B cell (primary cell): ENCODE measurements at regions not wholly inside any gene's neighbourhood (a gene's known extent, or its start where the extent isn't known, plus 50 kb on each side); places are given as distances from the start of the nearest gene placed in this dataset.
A peak's percentile ranks its signal among the peaks of the same experiment; 100 is the strongest.

Source experiments
- ATAC-seq: fragments of 200-7000 bp; cut with Tn5 transposase; one replicate; pipeline ENCODE4 v1.10.0; 2021; ENCODE audit warnings: low read depth, mild to moderate bottlenecking, moderate number of reproducible peaks, moderate library complexity
- CTCF ChIA-PET: fragments of 350-600 bp; sonication (Branson Sonifier 250); formaldehyde crosslinking; loops from one replicate; lab custom pipeline; 2021; ENCODE audit warnings: antibody characterized with exemption, inconsistent platforms; lab: Charles Lee
- POLR2A ChIA-PET: fragments of 350-600 bp; sonication (Branson Sonifier 250); formaldehyde crosslinking; loops from one replicate; lab custom pipeline; 2021; ENCODE audit warnings: antibody characterized with exemption; lab: Charles Lee
- DNase-seq: peaks from one replicate; pipeline ENCODE4 v3.0.0; 2013
- H2AFZ ChIP-seq: 2 replicates; pipeline ENCODE4 v1.6.1; 2012; ENCODE audit warnings: mild to moderate bottlenecking, low read depth, low read length; ENCODE audit not compliant: insufficient read depth, poor library complexity, severe bottlenecking
- H3K27ac ChIP-seq, 2 donors: 1 replicate in 1 of 2; 2 replicates in 1 of 2; pipeline ENCODE4 v1.5.1; 2012 to 2013; ENCODE audit warnings: low read length in 2 of 2, mild to moderate bottlenecking in 2 of 2, moderate library complexity in 1 of 2
- H3K27me3 ChIP-seq, 4 experiments: fragments of 200-600 bp in 1 of 4; sonication (generic) in 1 of 4; replicated peaks in 1 of 4; 1 replicate in 2 of 4; 2 replicates in 2 of 4; pipeline versions ENCODE4 v1.6.1 to v1.7.0; 2013 to 2016; ENCODE audit warnings: low read length in 3 of 4, mild to moderate bottlenecking in 2 of 4, mixed read lengths in 1 of 4, moderate library complexity in 1 of 4; ENCODE audit not compliant: insufficient read depth in 4 of 4, control insufficient read depth in 3 of 4; ENCODE audit errors: control extremely low read depth in 1 of 4
- H3K36me3 ChIP-seq, 2 experiments: replicated peaks in 1 of 2; 1 replicate in 1 of 2; 2 replicates in 1 of 2; pipeline versions ENCODE4 v1.6.1 to v1.7.1; 2013; ENCODE audit warnings: low read length in 1 of 2; ENCODE audit not compliant: insufficient read depth in 2 of 2, control insufficient read depth in 1 of 2; ENCODE audit errors: control extremely low read depth in 1 of 2, extremely low read depth in 1 of 2
- H3K4me1 ChIP-seq, 2 donors: fragments of 200-600 bp in 1 of 2; sonication (generic) in 1 of 2; 1 replicate in 1 of 2; 2 replicates in 1 of 2; pipeline versions ENCODE4 v1.5.1 to v1.6.1; 2013 to 2017; ENCODE audit warnings: low read length in 2 of 2; ENCODE audit not compliant: control insufficient read depth in 2 of 2, insufficient read depth in 2 of 2
- H3K4me2 ChIP-seq: replicated peaks from 2 replicates; pipeline ENCODE3; 2012; ENCODE audit warnings: mild to moderate bottlenecking, low read depth, low read length; ENCODE audit not compliant: poor library complexity, severe bottlenecking
- H3K4me3 ChIP-seq, 5 experiments: fragments of 200-600 bp in 1 of 5; sonication (generic) in 1 of 5; 1 replicate in 3 of 5; 2 replicates in 2 of 5; pipeline versions ENCODE4 v1.5.1 to v1.7.0; 2011 to 2016; ENCODE audit warnings: low read length in 4 of 5, mild to moderate bottlenecking in 4 of 5, low read depth in 2 of 5, control low read depth in 1 of 5, moderate library complexity in 1 of 5; ENCODE audit not compliant: insufficient read depth in 1 of 5; ENCODE audit errors: control extremely low read depth in 1 of 5, extremely low read depth in 1 of 5
- H3K79me2 ChIP-seq: fragments of 200-600 bp; sonication (generic); one replicate; pipeline ENCODE4 v1.6.0; 2016; ENCODE audit warnings: low read length; ENCODE audit not compliant: control insufficient read depth, insufficient read depth
- H3K9ac ChIP-seq: fragments of 200-600 bp; sonication (generic); 2 replicates; pipeline ENCODE4 v1.6.1; 2017; ENCODE audit warnings: mild to moderate bottlenecking, low read length, moderate library complexity
- H3K9me3 ChIP-seq, 3 donors: one replicate each; pipeline versions ENCODE4 v1.6.1 to v1.7.1; 2013; ENCODE audit warnings: low read length in 2 of 3; ENCODE audit not compliant: control insufficient read depth in 2 of 3, insufficient read depth in 1 of 3; ENCODE audit errors: control extremely low read depth in 1 of 3
- H4K20me1 ChIP-seq: 2 replicates; pipeline ENCODE4 v1.6.0; 2012; ENCODE audit warnings: mild to moderate bottlenecking, low read length; ENCODE audit not compliant: insufficient read depth, control insufficient read depth, poor library complexity, severe bottlenecking
- H3K27ac Mint-ChIP-seq: one replicate; pipeline ENCODE4 v1.8.0; 2021; ENCODE audit warnings: mixed read lengths
- H3K27me3 Mint-ChIP-seq: one replicate; pipeline ENCODE4 v1.8.0; 2021; ENCODE audit warnings: mixed read lengths
- H3K4me1 Mint-ChIP-seq: one replicate; pipeline ENCODE4 v1.8.0; 2021; ENCODE audit warnings: mixed read lengths
- H3K4me3 Mint-ChIP-seq: one replicate; pipeline ENCODE4 v1.8.0; 2021; ENCODE audit warnings: mixed read lengths
- H3K9me3 Mint-ChIP-seq: one replicate; pipeline ENCODE4 v1.8.0; 2022; ENCODE audit warnings: mixed read lengths; ENCODE audit not compliant: insufficient read depth
- CTCF ChIP-seq: fragments of 200-600 bp; IDR thresholded peaks from one replicate; pipeline ENCODE4 v1.8.0; 2022; ENCODE audit warnings: antibody characterized with exemption, mild to moderate bottlenecking
- EZH2 ChIP-seq: IDR thresholded peaks from 2 replicates; pipeline ENCODE4 v1.6.1; 2012; ENCODE audit warnings: borderline replicate concordance, low read depth, mild to moderate bottlenecking, moderate library complexity, low read length; ENCODE audit not compliant: insufficient read depth, poor library complexity, severe bottlenecking
- WGBS: methylation state at CpG from one replicate; pipeline ENCODE4 v1.1.5; 2013; ENCODE audit warnings: missing lambda C conversion rate; ENCODE audit not compliant: insufficient coverage; 5-methylcytosine and 5-hydroxymethylcytosine counted together
- intact Hi-C: fragments of 100-400 bp; cut with micrococcal nuclease; formaldehyde crosslinking; loops from one replicate; pipeline ENCODE4 v1.10.0; 2022

DNA sequence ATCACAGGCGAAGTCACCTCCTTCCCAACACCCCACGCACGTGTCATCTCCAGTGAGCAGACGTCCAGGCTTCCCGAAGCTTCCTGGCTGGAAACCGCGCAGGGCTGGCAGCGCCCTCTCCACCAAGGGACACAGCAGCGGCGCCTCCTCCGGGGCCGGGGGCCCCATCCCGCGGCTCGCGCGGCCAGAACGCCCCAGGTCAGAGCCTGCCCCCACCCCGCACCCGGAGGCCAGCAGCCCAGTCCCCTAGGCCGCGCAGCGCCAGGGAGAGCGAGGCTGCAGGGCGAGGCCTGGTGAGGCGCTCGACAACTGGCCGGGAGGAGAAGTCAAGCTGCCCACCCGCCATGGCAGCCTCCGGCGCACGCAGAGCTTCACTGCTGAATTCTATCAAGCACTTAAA lies 247.0 kb downstream of the SEMA3D start:
- no peaks in the 10 kb centered on the region for H3K9me3 Mint-ChIP-seq
- TF ChIP-seq EZH2 (no peak), CTCF (no peak)
- no peak overlapping the region for H3K27ac Mint-ChIP-seq
- H4K20me1 ChIP-seq: no peaks in the 10 kb centered on the region
- no peaks in the 10 kb centered on the region for H3K79me2 ChIP-seq
- no peaks in the 10 kb centered on the region for H3K27me3 ChIP-seq
- H3K4me3 Mint-ChIP-seq: no peak overlapping the region
- H3K9ac ChIP-seq: no peak overlapping the region
- intact Hi-C loops: no loop called here
- H3K9me3 ChIP-seq: peaks cover 0 to 5% (median 0%) of the 10 kb centered on the region in 3 donors
- H3K4me1 ChIP-seq: no peaks in the 10 kb centered on the region
- ChIA-PET POLR2A (no interaction called here), CTCF (no interaction called here)
- 89% methylated on average over 17 of the region's 32 CpGs for WGBS
- peak; percentile 5 for DNase-seq
- no peaks in the 10 kb centered on the region for H3K4me1 Mint-ChIP-seq
- no peak overlapping the region for H3K4me3 ChIP-seq
- no peak for ATAC-seq
- no peaks in the 10 kb centered on the region for H3K27me3 Mint-ChIP-seq
- H3K27ac ChIP-seq: no peak overlapping the region
- no peak overlapping the region for H3K4me2 ChIP-seq
- no peak overlapping the region for H2AFZ ChIP-seq
- H3K36me3 ChIP-seq: no peaks in the 10 kb centered on the region

DNA sequence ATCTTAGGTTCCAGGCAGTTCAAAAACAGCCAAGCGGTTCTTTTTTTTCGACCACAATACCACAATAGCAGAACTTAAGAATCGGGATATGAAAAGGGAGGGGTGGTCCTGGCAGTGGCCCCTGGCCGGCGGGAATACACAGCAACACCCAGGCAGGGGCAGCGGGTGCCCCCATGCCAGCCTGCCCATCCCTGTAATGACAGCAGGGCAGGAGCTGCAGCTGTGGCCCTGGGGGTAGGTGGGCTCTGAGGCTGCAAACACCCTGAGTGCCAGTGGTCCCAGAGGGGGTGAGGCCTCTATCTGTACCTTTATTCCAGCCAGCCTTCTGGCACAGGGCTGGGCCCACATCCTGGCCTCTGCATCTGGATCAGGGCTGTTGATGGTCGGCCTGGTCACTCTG lies 247.4 kb downstream of the SEMA3D start:
- H3K9me3 ChIP-seq: peaks cover 0 to 5% (median 0%) of the 10 kb centered on the region in 3 donors
- no peaks in the 10 kb centered on the region for H3K36me3 ChIP-seq
- ChIA-PET CTCF (no interaction called here), POLR2A (no interaction called here)
- H3K27ac ChIP-seq: no peak overlapping the region
- H3K4me1 ChIP-seq: no peaks in the 10 kb centered on the region
- no peaks in the 10 kb centered on the region for H4K20me1 ChIP-seq
- no peak overlapping the region for H3K9ac ChIP-seq
- H2AFZ ChIP-seq: no peak overlapping the region
- Mint-ChIP-seq H3K4me1 (no peaks in the 10 kb centered on the region), H3K9me3 (no peaks in the 10 kb centered on the region), H3K27me3 (no peaks in the 10 kb centered on the region), H3K27ac (no peak overlapping the region), H3K4me3 (no peak overlapping the region)
- 95% methylated on average over 6 of the region's 7 CpGs for WGBS
- DNase-seq (no peak), ATAC-seq (no peak)
- no peak overlapping the region for H3K4me2 ChIP-seq
- H3K27me3 ChIP-seq: no peaks in the 10 kb centered on the region
- H3K79me2 ChIP-seq: no peaks in the 10 kb centered on the region
- H3K4me3 ChIP-seq: no peak overlapping the region
- intact Hi-C loops: no loop called here
- TF ChIP-seq CTCF (no peak), EZH2 (no peak)
